ENCODE measurements at regions not wholly inside any gene's neighbourhood (a gene's known extent, or its start where the extent isn't known, plus 50 kb on each side); places are given as distances from the start of the nearest gene placed in this dataset.

DNA sequence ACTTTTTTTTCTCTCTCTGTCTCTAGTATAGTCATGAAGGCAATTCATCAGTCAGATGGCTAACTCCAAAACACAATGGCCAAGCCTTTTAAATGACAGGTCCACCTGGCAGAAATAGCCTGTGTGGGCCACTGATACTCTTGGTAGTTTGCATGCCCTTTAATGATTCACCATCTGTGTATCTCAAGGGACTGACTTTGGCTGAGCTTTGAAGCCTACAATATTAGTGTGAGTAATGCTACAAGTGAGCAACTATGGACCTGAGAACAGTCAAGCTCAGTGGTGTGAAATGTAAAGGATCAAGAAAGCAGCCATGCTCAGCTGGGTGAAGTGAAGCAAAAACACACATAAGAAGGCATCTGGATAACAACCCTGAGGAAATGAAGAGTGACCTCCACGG, 506.9 kb downstream of the TLE1 start:
- intact Hi-C loops (cut with micrococcal nuclease; ENCODE audit: unreplicated experiment) = no loop called here
- ATAC-seq = no peak
- no peak for FAIRE-seq
- in situ Hi-C loops (cut with MboI) = no loop called here
- ChIA-PET POLR2A (no interaction called here), RAD21 (ENCODE audit: unreplicated experiment) (no interaction called here), SMC1A (ENCODE audit: uncharacterized antibody, unreplicated experiment) (no interaction called here), CTCF (no interaction called here)
- BruUV-seq (replicated peaks) = no TSS peak
- no peak for TF ChIP-seq CREM (IDR thresholded peaks at IDR 0.05; ENCODE audit: low read depth)
- TF ChIP-seq STAT1 (conservative IDR thresholded peaks at IDR 0.05) = no peak
- no peak for TF ChIP-seq SPI1 (IDR thresholded peaks at IDR 0.05; ENCODE audit: borderline replicate concordance, insufficient read depth, low read depth, low read length)
- TF ChIP-seq BRCA1 (IDR thresholded peaks at IDR 0.05; ENCODE audit: low read depth, low read length) = no peak
- no peak for TF ChIP-seq ZZZ3 (IDR thresholded peaks at IDR 0.05; ENCODE audit: control insufficient read depth, insufficient read length, low read depth)
- TF ChIP-seq, protein P1, sequence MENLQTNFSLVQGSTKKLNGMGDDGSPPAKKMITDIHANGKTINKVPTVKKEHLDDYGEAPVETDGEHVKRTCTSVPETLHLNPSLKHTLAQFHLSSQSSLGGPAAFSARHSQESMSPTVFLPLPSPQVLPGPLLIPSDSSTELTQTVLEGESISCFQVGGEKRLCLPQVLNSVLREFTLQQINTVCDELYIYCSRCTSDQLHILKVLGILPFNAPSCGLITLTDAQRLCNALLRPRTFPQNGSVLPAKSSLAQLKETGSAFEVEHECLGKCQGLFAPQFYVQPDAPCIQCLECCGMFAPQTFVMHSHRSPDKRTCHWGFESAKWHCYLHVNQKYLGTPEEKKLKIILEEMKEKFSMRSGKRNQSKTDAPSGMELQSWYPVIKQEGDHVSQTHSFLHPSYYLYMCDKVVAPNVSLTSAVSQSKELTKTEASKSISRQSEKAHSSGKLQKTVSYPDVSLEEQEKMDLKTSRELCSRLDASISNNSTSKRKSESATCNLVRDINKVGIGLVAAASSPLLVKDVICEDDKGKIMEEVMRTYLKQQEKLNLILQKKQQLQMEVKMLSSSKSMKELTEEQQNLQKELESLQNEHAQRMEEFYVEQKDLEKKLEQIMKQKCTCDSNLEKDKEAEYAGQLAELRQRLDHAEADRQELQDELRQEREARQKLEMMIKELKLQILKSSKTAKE (IDR thresholded peaks at IDR 0.05; ENCODE audit: low read depth, poor library complexity, severe bottlenecking) = no peak
- TF ChIP-seq, protein P2, sequence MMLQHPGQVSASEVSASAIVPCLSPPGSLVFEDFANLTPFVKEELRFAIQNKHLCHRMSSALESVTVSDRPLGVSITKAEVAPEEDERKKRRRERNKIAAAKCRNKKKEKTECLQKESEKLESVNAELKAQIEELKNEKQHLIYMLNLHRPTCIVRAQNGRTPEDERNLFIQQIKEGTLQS (IDR thresholded peaks at IDR 0.05; ENCODE audit: borderline replicate concordance, extremely low read depth, low read depth, low read length) = no peak
- no peak for TF ChIP-seq ZSCAN29 (IDR thresholded peaks at IDR 0.05)
- TF ChIP-seq, protein P3, sequence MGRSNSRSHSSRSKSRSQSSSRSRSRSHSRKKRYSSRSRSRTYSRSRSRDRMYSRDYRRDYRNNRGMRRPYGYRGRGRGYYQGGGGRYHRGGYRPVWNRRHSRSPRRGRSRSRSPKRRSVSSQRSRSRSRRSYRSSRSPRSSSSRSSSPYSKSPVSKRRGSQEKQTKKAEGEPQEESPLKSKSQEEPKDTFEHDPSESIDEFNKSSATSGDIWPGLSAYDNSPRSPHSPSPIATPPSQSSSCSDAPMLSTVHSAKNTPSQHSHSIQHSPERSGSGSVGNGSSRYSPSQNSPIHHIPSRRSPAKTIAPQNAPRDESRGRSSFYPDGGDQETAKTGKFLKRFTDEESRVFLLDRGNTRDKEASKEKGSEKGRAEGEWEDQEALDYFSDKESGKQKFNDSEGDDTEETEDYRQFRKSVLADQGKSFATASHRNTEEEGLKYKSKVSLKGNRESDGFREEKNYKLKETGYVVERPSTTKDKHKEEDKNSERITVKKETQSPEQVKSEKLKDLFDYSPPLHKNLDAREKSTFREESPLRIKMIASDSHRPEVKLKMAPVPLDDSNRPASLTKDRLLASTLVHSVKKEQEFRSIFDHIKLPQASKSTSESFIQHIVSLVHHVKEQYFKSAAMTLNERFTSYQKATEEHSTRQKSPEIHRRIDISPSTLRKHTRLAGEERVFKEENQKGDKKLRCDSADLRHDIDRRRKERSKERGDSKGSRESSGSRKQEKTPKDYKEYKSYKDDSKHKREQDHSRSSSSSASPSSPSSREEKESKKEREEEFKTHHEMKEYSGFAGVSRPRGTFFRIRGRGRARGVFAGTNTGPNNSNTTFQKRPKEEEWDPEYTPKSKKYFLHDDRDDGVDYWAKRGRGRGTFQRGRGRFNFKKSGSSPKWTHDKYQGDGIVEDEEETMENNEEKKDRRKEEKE (IDR thresholded peaks at IDR 0.05) = no peak
- TF ChIP-seq, protein P4, sequence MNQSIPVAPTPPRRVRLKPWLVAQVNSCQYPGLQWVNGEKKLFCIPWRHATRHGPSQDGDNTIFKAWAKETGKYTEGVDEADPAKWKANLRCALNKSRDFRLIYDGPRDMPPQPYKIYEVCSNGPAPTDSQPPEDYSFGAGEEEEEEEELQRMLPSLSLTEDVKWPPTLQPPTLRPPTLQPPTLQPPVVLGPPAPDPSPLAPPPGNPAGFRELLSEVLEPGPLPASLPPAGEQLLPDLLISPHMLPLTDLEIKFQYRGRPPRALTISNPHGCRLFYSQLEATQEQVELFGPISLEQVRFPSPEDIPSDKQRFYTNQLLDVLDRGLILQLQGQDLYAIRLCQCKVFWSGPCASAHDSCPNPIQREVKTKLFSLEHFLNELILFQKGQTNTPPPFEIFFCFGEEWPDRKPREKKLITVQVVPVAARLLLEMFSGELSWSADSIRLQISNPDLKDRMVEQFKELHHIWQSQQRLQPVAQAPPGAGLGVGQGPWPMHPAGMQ (IDR thresholded peaks at IDR 0.05; ENCODE audit: borderline replicate concordance) = no peak
- Histone ChIP-seq H2AFZ (ENCODE audit: control insufficient read depth, low read depth, low read length) (no peak overlapping the region), H4K20me1 (ENCODE audit: control insufficient read depth, insufficient read depth) (no peaks in the 10 kb centered on the region), H3K4me3 (no peak overlapping the region), H3K9ac (ENCODE audit: control insufficient read depth, insufficient read depth, low read length) (no peak overlapping the region), H3K27me3 (replicated peaks in 1 of 2; ENCODE audit: control insufficient read depth in 2 of 2, insufficient read depth in 2 of 2, low read length in 1 of 2) (no peaks in the 10 kb centered on the region), H3K4me1 (ENCODE audit: control insufficient read depth, insufficient read depth, low read length) (no peaks in the 10 kb centered on the region), H3K36me3 (ENCODE audit: control insufficient read depth in 2 of 2, insufficient read depth in 2 of 2, low read length in 1 of 2) (no peaks in the 10 kb centered on the region), H3K27ac (ENCODE audit: control insufficient read depth, insufficient read depth) (no peak overlapping the region), H3K9me3 (replicated peaks; ENCODE audit: control insufficient read depth, insufficient read depth, low read length) (no peaks in the 10 kb centered on the region), H3K4me2 (ENCODE audit: control insufficient read depth, insufficient read depth) (no peak overlapping the region), H3K79me2 (ENCODE audit: control insufficient read depth, insufficient read depth, low read length) (no peaks in the 10 kb centered on the region)
- 0% methylated on average over 1 of the region's 1 CpG for WGBS (ENCODE audit: insufficient coverage, insufficient replicate concordance, low lambda C conversion rate, missing lambda C conversion rate)
- no peak for DNase-seq (ENCODE audit: low read depth, low spot score)

Data from GM12878 (cell line).